ENCODE measurements at regions not wholly inside any gene's neighbourhood (a gene's known extent, or its start where the extent isn't known, plus 50 kb on each side); places are given as distances from the start of the nearest gene placed in this dataset.

- DNase-seq (ENCODE audit: low read depth in 2 of 2), result no peak
These were observed 55.4 kb upstream of the SIRPG start for GRCh38 chr20:1712634-1713624.

DNA sequence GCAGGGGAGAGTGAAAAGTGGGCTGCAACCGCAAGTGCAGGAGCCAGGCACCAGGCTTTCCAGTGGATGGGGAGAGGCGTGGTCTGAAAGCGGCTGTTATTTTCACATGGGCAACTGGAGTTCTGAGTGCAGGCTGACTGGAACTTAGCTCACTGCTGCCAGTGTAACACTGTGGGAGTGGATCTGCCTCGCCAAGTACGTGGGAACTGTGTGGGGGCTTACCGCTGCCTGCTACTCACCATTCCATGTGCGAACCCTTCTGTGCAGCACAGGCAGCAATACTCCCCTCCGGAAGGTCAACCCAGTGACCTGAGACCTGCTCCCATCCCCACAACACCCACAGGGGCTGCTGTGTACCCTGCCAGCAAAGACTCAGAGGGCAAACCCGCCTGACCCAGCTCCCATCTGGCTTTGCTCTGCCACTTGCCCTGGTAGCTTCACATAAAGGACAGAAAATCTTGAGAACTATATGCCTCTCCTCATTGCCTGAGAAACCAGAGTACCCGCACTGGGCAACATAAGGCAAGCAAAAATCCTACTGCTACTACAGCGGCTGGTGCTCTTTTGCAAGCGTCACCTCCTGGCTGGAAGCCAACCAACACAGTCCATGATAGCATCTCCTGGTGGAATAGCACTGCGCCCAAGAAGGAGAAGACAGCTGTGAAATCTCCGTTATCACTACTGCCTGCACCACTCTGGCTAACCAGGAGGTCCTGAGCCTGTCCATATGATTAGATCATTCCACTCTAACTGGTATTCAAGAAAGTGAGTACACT, 54.4 kb upstream of the SIRPG start:
- DNase-seq (ENCODE audit: low read depth in 2 of 2), result no peak

- no peak for DNase-seq (ENCODE audit: low read depth in 2 of 2)
These were observed 53.7 kb upstream of the SIRPG start for GRCh38 chr20:1711266-1711665.

DNA sequence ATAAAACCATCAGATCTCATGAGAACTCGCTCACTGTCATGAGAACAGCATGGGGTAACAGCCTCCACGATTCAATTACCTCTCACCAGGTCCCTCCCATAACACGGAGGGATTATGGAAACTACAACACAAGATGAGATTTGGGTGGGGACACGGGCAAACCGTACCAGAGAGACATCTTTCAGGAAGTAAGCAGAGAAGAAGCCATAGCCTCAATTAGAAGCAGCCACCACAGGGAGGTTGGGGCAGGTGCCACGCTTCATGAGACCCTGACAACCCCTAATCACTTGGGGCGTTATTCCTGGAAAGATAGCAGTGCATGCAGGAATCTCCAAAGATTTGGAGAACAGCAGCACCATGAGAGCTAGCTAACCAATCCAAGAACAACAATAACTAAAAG, 52.9 kb upstream of the SIRPG start:
- DNase-seq (ENCODE audit: low read depth in 2 of 2), result no peak

DNA sequence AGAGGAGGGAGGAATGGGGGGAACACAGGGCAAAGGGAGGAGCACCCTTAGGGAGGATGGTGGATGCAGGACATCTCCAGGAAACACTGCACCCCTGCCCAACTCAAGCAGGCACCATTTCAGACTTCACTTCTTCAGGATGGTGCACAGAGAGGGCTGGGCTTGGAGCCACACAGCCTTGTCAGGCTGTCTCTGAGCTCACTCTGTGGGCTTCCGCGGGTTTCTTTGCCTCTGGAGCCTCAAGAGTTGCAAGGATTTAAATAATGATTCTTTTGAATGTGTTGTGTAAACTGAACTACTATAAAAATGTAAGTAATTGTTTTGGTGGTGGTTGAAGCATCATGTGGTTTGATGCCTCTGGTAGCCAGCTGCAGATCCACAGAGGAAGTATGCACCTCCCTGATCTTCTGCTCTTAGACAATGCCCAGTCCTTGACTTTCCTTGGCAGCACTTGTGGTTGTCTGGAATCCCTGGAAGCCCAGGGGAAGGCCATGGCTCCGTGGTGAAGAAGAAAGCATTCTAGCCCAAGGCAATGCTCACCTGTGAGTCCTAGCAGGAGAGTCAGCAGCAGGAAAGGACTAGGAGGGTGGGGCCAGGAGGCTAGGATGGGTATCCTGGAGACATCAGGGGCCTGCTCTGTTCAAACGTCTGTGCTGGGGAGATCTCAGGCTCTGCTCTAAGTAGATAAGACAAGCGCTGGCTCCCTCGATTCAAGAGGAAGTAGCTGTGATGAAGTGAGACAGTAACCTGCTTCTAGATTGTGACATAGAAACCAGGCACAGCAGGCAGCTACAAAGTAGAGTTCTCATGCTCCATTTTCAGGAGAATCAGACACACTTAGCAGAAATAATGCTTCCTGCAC, 50.2 kb upstream of the SIRPG start:
- DNase-seq (ENCODE audit: low read depth in 2 of 2), result no peak

Data from activated CD8-positive, alpha-beta memory T cell treated with anti-CD3 and anti-CD28 coated beads for 4 hours (primary cell).